A172 (cell line): ENCODE measurements at regions not wholly inside any gene's neighbourhood (a gene's known extent, or its start where the extent isn't known, plus 50 kb on each side); places are given as distances from the start of the nearest gene placed in this dataset.

Experiments used
- DNase-seq: peaks from one replicate; pipeline ENCODE4 v3.0.0-alpha.2; 2015; ENCODE audit warnings: low spot score

- DNase-seq, result no peak
Measured at GRCh38 chr7:16061011-16061410, 360.3 kb downstream of the CRPPA start.

GRCh38 chr7:16060502-16060901 lies 360.8 kb downstream of the CRPPA start:
- DNase-seq, result no peak

DNA sequence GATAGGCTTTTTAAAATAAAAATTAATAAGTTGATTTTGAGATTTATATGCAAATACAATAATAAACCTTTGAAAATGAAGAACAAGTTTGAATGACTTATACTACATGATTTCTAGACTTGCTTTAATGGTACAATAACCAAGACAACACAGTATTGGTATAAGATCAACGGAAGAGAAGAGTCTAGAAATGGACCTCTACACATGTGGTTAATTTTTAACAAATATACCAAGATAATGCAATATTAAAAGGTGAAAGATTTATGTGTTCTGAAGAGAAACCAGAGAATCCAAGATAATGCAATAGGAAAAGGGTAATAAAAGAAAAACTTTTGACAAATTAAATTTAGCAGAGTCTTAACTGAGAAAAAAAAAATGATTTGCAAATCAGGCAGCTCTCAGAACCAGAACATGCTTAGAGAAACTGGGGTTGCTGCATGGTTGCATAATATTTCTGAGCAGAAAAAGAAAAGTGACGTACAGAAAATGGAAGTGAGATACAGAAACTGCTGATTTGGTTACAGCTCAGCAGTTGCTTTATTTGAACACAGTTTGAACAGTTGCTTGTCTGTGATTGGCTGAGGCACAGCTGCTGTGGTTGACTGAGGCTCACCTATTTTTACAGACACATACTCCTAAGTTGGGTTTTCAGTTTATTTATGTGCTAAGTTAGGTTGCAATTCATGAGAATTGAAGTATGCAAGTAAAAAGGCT lies 365.9 kb downstream of the CRPPA start:
- no peak for DNase-seq

- no peak for DNase-seq
Measured at GRCh38 chr7:16051561-16052255, 365.2 kb upstream of the MEOX2 start.

GRCh38 chr7:16046041-16046440 lies 359.6 kb upstream of the MEOX2 start:
- DNase-seq, result no peak

DNA sequence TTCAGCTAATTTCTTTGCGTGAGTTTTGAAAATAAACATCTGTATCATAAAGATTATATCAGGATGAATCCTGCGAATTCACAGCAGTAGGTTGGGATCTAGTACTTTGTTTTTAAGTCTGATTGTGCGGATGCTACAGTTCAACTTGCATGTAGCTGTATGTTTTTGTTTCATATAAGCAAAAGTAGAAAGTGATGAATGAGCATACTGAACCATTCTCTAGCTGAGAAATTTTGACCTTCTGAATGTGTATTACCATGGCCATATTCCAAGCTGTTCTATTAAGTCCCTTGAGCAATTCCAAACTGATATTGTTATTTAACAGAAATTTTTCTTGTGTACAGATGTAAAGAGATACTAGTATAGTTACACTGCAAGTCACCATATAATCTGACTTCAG lies 358.8 kb upstream of the MEOX2 start:
- DNase-seq, result no peak

DNA sequence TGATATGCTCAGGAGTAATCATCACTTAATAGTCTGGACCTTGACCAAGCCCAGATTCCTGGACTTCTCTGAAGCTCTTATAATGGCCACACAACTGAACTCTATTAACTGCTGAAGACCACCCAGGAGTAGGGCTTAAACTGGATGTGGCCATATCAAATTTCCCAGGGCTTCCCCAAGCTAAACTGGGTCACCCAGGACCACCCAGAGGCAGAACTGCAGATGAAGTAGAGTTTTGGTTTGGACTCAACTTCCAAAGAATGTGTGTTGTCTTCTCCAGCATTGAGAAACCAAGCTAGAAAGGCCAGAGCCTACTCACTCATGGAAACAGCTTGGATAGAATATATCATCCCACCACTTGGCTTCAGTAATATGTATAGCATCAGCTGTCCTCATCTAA lies 358.2 kb upstream of the MEOX2 start:
- DNase-seq, result no peak

DNA sequence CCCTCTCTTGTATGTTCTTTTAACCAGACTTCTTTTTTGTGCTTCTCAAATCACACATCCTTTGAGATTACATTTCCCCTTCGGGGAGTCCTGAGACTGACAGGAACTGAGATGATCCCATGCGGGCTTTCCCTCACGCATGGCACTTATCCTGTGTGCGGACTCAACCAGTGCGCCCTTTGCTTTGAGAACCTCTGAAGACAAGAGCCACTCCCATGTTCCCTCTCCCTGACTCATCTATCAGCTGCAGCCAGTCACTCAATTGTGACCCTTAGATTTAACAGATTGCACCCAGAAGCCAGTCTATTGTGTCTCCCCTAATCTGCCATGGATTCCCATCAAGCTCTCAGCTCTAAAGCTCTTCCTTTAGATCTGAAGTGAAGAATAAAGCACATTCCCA lies 353.9 kb upstream of the MEOX2 start:
- no peak for DNase-seq

- DNase-seq, result no peak
Measured at GRCh38 chr7:16038906-16039305, 352.4 kb upstream of the MEOX2 start.

DNA sequence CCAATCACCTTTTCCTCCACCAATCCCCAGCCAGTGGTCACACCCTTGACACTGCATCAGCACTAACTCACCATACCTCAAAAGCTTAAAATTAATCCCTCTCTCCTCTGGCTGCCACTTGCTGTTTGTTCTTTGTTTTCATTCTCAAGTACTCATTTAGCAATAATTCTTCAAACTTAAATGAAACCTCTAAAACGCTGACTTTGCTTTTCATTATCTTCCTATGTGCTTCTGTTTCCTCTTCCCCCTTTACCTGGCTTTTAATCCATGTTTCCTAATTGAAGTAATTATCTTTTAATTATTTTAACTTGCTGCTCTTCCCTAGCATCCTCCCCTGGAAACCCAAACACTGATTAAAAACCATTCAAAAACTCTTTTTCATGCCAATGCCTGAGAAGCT lies 348.9 kb upstream of the MEOX2 start:
- no peak for DNase-seq

- DNase-seq, result no peak
Measured at GRCh38 chr7:16034866-16035265, 348.4 kb upstream of the MEOX2 start.

- peak; percentile 64 for DNase-seq
Measured at GRCh38 chr7:16034353-16034752, 347.9 kb upstream of the MEOX2 start.

DNA sequence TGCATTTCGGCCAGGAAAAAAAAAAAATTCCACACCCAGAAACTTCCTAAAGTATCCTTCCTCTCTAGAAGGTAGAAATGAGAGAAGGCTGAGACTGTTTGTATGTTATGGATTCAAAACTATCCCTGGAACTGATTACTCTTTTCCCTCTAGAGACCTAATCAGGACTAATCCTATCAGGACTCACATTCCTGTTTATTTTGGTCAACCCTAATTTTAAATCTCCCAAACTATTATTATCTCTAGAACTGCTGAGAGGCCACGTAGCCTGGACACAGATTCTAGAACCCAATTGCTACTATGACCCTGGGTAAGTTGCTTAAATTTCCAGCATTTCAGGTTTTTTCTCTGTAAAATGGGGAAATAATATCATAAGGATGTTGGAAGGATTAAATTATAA lies 346.8 kb upstream of the MEOX2 start:
- no peak for DNase-seq

GRCh38 chr7:16028636-16029035 lies 342.2 kb upstream of the MEOX2 start:
- no peak for DNase-seq

GRCh38 chr7:16028103-16028502 lies 341.6 kb upstream of the MEOX2 start:
- peak; percentile 83 for DNase-seq

DNA sequence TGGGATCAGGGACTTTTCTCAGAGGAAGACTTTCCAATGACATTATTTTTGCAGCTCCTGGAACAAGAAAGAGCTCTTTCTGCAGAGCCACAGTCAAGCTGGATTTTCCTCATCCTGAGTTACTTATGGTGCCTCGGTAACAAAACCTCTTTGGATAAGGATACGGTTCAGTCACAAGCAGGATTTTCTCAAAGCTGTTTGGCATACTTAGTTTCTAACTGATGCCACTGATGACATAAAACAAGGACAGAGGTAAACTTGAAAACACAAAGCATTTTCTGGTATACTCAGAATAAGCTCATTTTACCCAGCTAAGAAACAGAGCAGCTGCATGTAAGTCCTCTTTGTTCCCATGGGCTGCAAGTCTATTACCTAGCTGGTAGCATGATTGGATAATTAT lies 340.9 kb upstream of the MEOX2 start:
- DNase-seq, result no peak

DNA sequence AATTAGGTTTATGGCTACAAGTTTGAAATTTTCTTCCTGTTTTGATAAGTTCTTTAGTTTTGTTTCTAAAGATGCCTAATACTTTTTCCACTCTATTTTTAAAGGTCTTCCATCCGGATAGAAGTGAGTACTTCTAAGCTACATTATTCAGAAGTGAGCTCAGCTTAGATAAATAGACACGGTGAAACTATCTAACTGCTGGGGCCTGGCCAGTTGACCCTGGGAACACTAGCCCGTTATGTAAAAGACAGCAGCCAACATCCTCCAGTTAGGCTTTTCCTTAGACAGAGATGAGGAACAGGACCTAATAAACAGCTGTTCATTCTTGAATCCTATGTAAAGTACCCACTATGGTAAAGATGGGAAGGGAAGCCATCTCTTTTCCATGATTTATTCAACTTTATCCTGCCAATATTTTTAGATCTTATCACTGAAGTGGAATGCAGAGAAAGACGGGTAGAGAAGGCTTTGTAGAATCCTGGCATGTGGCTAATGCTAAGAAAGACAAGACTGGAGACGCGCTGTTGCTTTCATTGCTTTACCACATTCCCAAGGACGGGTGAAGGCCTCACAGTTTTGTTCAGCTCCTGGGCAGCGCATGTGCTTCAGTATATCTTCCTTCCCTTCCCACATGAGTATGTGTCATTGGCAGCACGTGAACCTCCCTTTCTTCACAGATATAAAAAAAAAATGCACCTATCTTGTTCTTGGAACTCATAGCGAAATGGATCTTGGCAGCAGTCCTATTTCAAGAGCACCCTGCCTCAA lies 340.0 kb upstream of the MEOX2 start:
- peak; percentile 26 for DNase-seq

GRCh38 chr7:16025696-16026095 lies 339.2 kb upstream of the MEOX2 start:
- no peak for DNase-seq

DNA sequence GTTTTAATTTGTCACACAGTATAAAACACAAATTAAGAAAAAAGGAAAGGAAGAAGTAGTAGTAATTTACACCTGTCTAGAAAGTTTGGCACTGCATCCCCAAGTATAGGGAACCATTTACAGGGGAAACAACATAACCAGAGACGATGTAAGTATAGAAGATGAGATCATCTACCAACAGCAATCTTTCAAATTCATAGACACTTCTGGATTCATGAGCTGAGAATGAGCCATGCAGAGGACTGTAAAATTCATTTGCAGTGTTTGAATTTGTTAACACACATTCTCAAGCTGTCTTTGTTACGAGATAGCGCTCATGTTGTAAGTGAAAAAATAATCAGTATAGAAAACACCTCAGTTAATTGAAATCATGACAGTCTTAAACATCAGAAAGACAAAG lies 337.0 kb upstream of the MEOX2 start:
- DNase-seq, result no peak

DNA sequence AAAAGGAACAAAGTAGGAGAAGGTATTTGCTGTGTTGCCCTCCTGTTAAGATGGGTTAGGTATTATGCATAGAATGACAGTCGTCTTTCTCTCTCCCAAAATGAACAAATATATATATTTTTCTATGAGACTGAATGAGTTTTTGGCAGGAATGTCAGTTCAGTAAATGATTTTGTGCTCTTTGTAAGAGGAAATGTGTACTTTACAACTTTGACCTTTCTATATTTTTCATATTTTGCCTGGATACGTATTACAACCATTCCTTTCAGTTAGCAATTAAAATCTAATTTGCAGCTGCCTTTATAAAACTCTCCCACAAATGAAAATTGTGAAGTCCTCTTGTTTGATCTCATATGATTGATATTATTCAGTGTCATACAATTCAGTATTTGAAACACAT lies 336.6 kb upstream of the MEOX2 start:
- no peak for DNase-seq

DNA sequence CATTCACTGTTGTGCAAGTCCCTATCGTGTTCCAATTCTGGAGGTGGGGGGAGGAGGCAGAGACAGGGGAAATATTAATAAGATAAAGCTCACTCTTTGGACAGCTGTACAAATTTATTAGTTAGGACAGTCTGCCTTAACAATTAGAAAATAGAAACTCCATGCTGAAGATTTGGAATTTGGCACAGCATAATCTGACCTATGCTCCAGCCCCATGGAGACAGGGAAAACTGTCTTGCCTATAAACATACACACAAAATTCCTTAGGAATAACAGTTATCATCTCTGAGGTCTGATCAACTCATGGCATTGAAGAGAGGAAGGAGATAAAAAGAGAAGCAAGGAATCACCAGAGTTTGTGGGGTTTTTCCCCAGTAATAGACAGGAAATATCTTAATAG lies 335.4 kb upstream of the MEOX2 start:
- no peak for DNase-seq

- DNase-seq, result no peak
Measured at GRCh38 chr7:16015981-16016380, 329.5 kb upstream of the MEOX2 start.

- DNase-seq, result no peak
Measured at GRCh38 chr7:16014031-16014430, 327.5 kb upstream of the MEOX2 start.
